Chondrocyte (in vitro differentiated cells): ENCODE measurements at regions not wholly inside any gene's neighbourhood (a gene's known extent, or its start where the extent isn't known, plus 50 kb on each side); places are given as distances from the start of the nearest gene placed in this dataset.

Experiments used
- DNase-seq: peaks from one replicate; pipeline ENCODE4 v3.0.0; 2021; ENCODE audit warnings: mixed read lengths, low spot score
- H3K27ac Mint-ChIP-seq: one replicate; pipeline ENCODE4 v1.8.0; 2021; ENCODE audit warnings: mild to moderate bottlenecking, moderate library complexity, mixed read lengths; ENCODE audit not compliant: unreplicated experiment
- H3K27me3 Mint-ChIP-seq: 2 replicates; pipeline ENCODE4 v1.8.0; 2021; ENCODE audit warnings: low read depth, mixed read lengths
- H3K36me3 Mint-ChIP-seq: 2 replicates; pipeline ENCODE4 v1.8.0; 2021; ENCODE audit warnings: low read depth, mixed read lengths
- H3K4me1 Mint-ChIP-seq: 2 replicates; pipeline ENCODE4 v1.8.0; 2021; ENCODE audit warnings: low read depth, mild to moderate bottlenecking, mixed read lengths
- H3K4me3 Mint-ChIP-seq: one replicate; pipeline ENCODE4 v1.8.0; 2021; ENCODE audit warnings: mild to moderate bottlenecking, moderate library complexity, mixed read lengths; ENCODE audit not compliant: unreplicated experiment
- H3K9me3 Mint-ChIP-seq: 2 replicates; pipeline ENCODE4 v1.8.0; 2021; ENCODE audit warnings: low read depth, mixed read lengths
- CTCF ChIP-seq: fragments of 200-600 bp; sonication (generic); IDR thresholded peaks from 2 replicates; pipeline ENCODE4 v1.5.0; 2021; ENCODE audit warnings: antibody characterized with exemption, mild to moderate bottlenecking, moderate library complexity

DNA sequence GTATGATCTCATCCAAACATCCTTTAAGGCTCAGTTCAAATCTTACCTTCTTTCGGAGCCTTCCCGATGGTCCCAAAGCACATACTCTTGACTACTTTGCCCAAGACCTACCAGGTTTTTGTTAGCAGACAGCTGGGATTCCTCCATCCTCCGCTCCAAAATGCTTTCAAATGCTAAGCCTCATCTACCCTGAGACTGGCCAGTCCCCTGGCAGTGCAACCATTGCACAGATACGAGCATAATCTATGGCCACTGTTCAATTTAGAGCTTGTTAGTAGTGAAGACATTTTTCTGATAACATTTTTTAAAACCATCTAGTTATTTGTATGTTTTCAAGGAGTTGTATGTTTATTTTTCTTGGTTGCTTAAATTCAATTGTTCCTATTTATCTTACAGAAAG is 264.4 kb upstream of the NR2F2 start:
- Mint-ChIP-seq H3K9me3 (no peaks in the 10 kb centered on the region), H3K27me3 (no peaks in the 10 kb centered on the region), H3K4me1 (no peaks in the 10 kb centered on the region), H3K27ac (no peak overlapping the region), H3K4me3 (no peak overlapping the region), H3K36me3 (no peaks in the 10 kb centered on the region)
- TF ChIP-seq CTCF, result no peak
- no peak for DNase-seq

DNA sequence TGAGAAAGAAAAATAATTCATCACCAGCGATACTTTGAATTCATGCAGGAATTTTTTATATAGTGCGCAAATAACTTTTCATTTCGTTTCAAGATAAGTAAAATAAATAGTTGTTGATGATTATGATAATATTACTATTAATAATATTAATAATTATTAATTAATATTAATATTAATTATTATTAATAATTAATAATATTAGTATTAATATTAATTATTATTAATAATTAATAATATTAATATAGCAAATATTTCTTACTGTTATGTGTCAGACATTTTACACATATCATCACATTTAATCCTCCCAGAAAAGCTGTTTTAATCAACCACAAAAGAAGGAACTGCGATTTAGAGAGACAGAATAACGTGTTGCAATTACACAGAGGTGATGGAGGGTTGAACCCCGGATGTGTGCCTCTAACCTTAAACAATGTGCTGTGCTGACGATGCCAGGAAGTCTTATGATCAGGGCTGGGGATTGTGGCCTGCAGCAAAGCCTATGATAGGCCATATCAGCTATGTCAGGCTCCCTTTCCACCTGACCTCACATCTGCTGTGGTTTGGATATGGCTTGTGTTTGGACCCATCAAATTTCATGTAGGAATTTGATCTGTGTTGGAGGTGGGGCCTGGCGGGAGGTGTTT is 263.5 kb upstream of the NR2F2 start:
- Mint-ChIP-seq H3K4me1 (no peaks in the 10 kb centered on the region), H3K4me3 (no peak overlapping the region)
- no peak for DNase-seq

GRCh38 chr15:96067677-96068076 is 262.8 kb upstream of the NR2F2 start:
- TF ChIP-seq CTCF, result no peak
- no peaks in the 10 kb centered on the region for H3K27me3 Mint-ChIP-seq
- H3K4me3 Mint-ChIP-seq, result no peak overlapping the region
- no peak for DNase-seq
- no peak overlapping the region for H3K27ac Mint-ChIP-seq
- no peaks in the 10 kb centered on the region for H3K9me3 Mint-ChIP-seq
- H3K36me3 Mint-ChIP-seq, result no peaks in the 10 kb centered on the region
- H3K4me1 Mint-ChIP-seq, result no peaks in the 10 kb centered on the region

More for the DNA sequence above, 263.5 kb upstream of the NR2F2 start:
- Mint-ChIP-seq H3K27ac (no peak overlapping the region), H3K27me3 (no peaks in the 10 kb centered on the region), H3K9me3 (no peaks in the 10 kb centered on the region), H3K36me3 (no peaks in the 10 kb centered on the region)
- TF ChIP-seq CTCF, result no peak

DNA sequence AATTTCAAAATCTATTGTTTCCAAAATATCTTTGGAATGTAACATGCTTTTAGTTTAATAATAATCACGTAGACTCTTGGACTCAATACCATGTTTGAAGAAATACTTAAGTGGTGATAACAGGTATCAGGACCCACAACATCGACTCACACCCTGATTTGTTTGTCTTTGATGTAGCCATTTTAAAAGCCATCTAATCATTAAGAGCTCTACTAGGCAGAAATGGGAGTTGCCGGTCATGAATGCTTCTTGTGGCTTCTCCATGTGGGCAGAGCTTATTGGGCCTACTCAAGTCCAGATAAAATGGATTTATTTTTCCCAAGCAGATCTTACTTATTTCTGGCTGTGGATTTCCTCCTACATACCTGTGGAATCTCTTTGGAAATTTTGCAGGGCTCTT is 261.6 kb upstream of the NR2F2 start:
- no peaks in the 10 kb centered on the region for H3K9me3 Mint-ChIP-seq
- no peak for DNase-seq
- no peak overlapping the region for H3K4me3 Mint-ChIP-seq
- H3K27me3 Mint-ChIP-seq, result no peaks in the 10 kb centered on the region
- H3K27ac Mint-ChIP-seq, result no peak overlapping the region
- no peak for TF ChIP-seq CTCF
- H3K4me1 Mint-ChIP-seq, result no peaks in the 10 kb centered on the region
- H3K36me3 Mint-ChIP-seq, result no peaks in the 10 kb centered on the region

- H3K4me1 Mint-ChIP-seq, result no peaks in the 10 kb centered on the region
- DNase-seq, result no peak
- H3K4me3 Mint-ChIP-seq, result no peak overlapping the region
- no peak for TF ChIP-seq CTCF
- H3K36me3 Mint-ChIP-seq, result no peaks in the 10 kb centered on the region
- H3K9me3 Mint-ChIP-seq, result no peaks in the 10 kb centered on the region
- no peak overlapping the region for H3K27ac Mint-ChIP-seq
- no peaks in the 10 kb centered on the region for H3K27me3 Mint-ChIP-seq
Observed at GRCh38 chr15:96070636-96071035, 259.9 kb upstream of the NR2F2 start.
